K562 (cell line): ENCODE measurements at regions not wholly inside any gene's neighbourhood (a gene's known extent, or its start where the extent isn't known, plus 50 kb on each side); places are given as distances from the start of the nearest gene placed in this dataset.

Source experiments
- ATAC-seq: fragments of 200-7000 bp; cut with Tn5 transposase; 3 replicates; pipeline ENCODE4 v1.9.1; 2020; ENCODE audit warnings: moderate library complexity
- BruUV-seq: library from RNA; stranded (reverse); fragments of 400-500 nt; replicated peaks from 2 replicates; lab custom pipeline; 2021; lab: Mats Ljungman, UMichigan
- CTCF ChIA-PET: fragments of 300-600 bp; formaldehyde crosslinking; extraction: SDS; loops from one replicate; lab custom pipeline; 2021; ENCODE audit warnings: low intra/inter-chr PET ratio; lab: Yijun Ruan, JAX
- POLR2A ChIA-PET: fragments of 300-600, 350-650 bp; sonication (Branson Sonifier 250); formaldehyde crosslinking; extraction: SDS; loops from one replicate; lab custom pipeline; 2021; ENCODE audit warnings: antibody characterized with exemption, inconsistent platforms; lab: Yijun Ruan, JAX
- DNase-seq, 4 experiments: peaks; one replicate each; pipeline versions ENCODE4 v3.0.0 to v3.0.0-alpha.2; 2011 to 2018; ENCODE audit warnings: low spot score in 3 of 4, mixed read lengths in 3 of 4; ENCODE audit errors: extremely low read depth in 1 of 4
- FAIRE-seq: peaks from 2 replicates; lab custom pipeline; 2011; peaks lifted over from hg19 to GRCh38; lab: Jason Lieb, UNC
- H2AFZ ChIP-seq: 2 replicates; pipeline ENCODE4 v1.6.0; 2011; ENCODE audit warnings: low read depth, low read length, control low read depth, inconsistent platforms
- H3K27ac ChIP-seq: fragments of 200-600 bp; 3 replicates; pipeline ENCODE4 v1.8.0; 2011; ENCODE audit warnings: low read depth, mild to moderate bottlenecking, control low read depth, inconsistent platforms, low read length, moderate library complexity, mixed read lengths; ENCODE audit errors: extremely low read depth
- H3K27me3 ChIP-seq, 2 experiments: fragments of 300-600 bp in 1 of 2; 2 replicates in 1 of 2; 3 replicates in 1 of 2; pipeline versions ENCODE4 v1.6.0 to v1.8.0; 2011; ENCODE audit warnings: inconsistent platforms in 2 of 2, low read length in 2 of 2, mild to moderate bottlenecking in 1 of 2, mixed read lengths in 1 of 2, moderate library complexity in 1 of 2; ENCODE audit not compliant: control insufficient read depth in 2 of 2, insufficient read depth in 2 of 2
- H3K36me3 ChIP-seq: fragments of 300-600 bp; 3 replicates; pipeline ENCODE4 v1.8.0; 2011; ENCODE audit warnings: mild to moderate bottlenecking, low read length, inconsistent platforms; ENCODE audit not compliant: control insufficient read depth, insufficient read depth
- H3K4me1 ChIP-seq, 2 experiments: fragments of 200-600 bp in 1 of 2; replicated peaks in 1 of 2; 2 replicates in 1 of 2; 3 replicates in 1 of 2; pipeline versions ENCODE4 v1.5.1 to v1.8.0; 2011; ENCODE audit warnings: inconsistent platforms in 2 of 2, low read length in 2 of 2, mild to moderate bottlenecking in 1 of 2, mixed read lengths in 1 of 2, moderate library complexity in 1 of 2; ENCODE audit not compliant: control insufficient read depth in 2 of 2, insufficient read depth in 2 of 2
- H3K4me2 ChIP-seq: 2 replicates; pipeline ENCODE4 v1.6.1; 2011; ENCODE audit warnings: low read length, control low read depth, inconsistent platforms, mixed read lengths; ENCODE audit not compliant: insufficient read depth
- H3K4me3 ChIP-seq: fragments of 200-600 bp; sonication (generic), shearing (Covaris generic); 2 replicates; pipeline ENCODE4 v1.5.1; 2016; ENCODE audit warnings: control low read depth, inconsistent platforms
- H3K79me2 ChIP-seq: fragments of 200-600 bp; 3 replicates; pipeline ENCODE4 v1.8.0; 2011; ENCODE audit warnings: low read length, inconsistent platforms; ENCODE audit not compliant: control insufficient read depth, insufficient read depth
- H3K9ac ChIP-seq, 2 experiments: 2 replicates each; pipeline versions ENCODE4 v1.6.0 to v1.6.1; 2011; ENCODE audit warnings: low read depth in 2 of 2, low read length in 2 of 2, control low read depth in 1 of 2, inconsistent platforms in 1 of 2, mild to moderate bottlenecking in 1 of 2, mixed read lengths in 1 of 2; ENCODE audit not compliant: insufficient read depth in 1 of 2
- H3K9me1 ChIP-seq: one replicate; pipeline ENCODE4 v1.6.0; 2011; ENCODE audit warnings: inconsistent platforms, mild to moderate bottlenecking, low read length, moderate library complexity; ENCODE audit not compliant: control insufficient read depth, insufficient read depth
- H3K9me3 ChIP-seq: replicated peaks from 2 replicates; pipeline ENCODE4 v1.5.1; 2011; ENCODE audit warnings: low read depth, low read length, inconsistent platforms; ENCODE audit not compliant: control insufficient read depth, insufficient read depth
- H4K20me1 ChIP-seq: replicated peaks from 2 replicates; pipeline ENCODE4 v1.6.1; 2011; ENCODE audit warnings: low read length, inconsistent platforms, mixed read lengths; ENCODE audit not compliant: control insufficient read depth, insufficient read depth
- ERF ChIP-seq: fragments of 450-650 bp; formaldehyde crosslinking; IDR thresholded peaks from 2 replicates; pipeline ENCODE4 v1.4.0; 2020; ENCODE audit warnings: mild to moderate bottlenecking, mixed read lengths
- FOS ChIP-seq: IDR thresholded peaks from 3 replicates; pipeline ENCODE4 v1.6.1; 2011; ENCODE audit not compliant: insufficient read length; ENCODE audit errors: extremely low read depth
- FOXJ2 ChIP-seq: fragments of 200-800 bp; sonication (Bioruptor generic); IDR thresholded peaks from 2 replicates; pipeline ENCODE4 v1.6.1; 2016; ENCODE audit warnings: missing genetic modification characterization, missing compliant biosample characterization
- L3MBTL2 ChIP-seq: fragments of 450-650 bp; IDR thresholded peaks from 2 replicates; pipeline ENCODE4 v1.6.1; 2016; ENCODE audit warnings: mild to moderate bottlenecking, moderate library complexity
- MAZ ChIP-seq, 2 experiments: fragments of 450-650 bp in 1 of 2; sonication (generic) in 1 of 2; formaldehyde crosslinking; IDR thresholded peaks in 1 of 2; conservative IDR thresholded peaks in 1 of 2; 2 replicates each; pipeline versions ENCODE4 v1.4.0 to v1.5.0; 2020; ENCODE audit warnings: mild to moderate bottlenecking in 1 of 2, missing genetic modification reagents in 1 of 2
- NFE2 ChIP-seq: IDR thresholded peaks from 2 replicates; pipeline ENCODE4 v1.6.1; 2014; ENCODE audit warnings: antibody characterized with exemption, low read depth
- PTTG1 ChIP-seq: fragments of 450-650 bp; IDR thresholded peaks from 2 replicates; pipeline ENCODE4 v1.6.1; 2016; ENCODE audit warnings: low read depth, mild to moderate bottlenecking, missing genetic modification characterization, missing compliant biosample characterization
- SETDB1 ChIP-seq: IDR thresholded peaks from one replicate; pipeline ENCODE4 v1.6.1; 2012; ENCODE audit warnings: low read length, control low read depth, inconsistent platforms
- SMAD2 ChIP-seq: fragments of 150-350 bp; IDR thresholded peaks from 2 replicates; pipeline ENCODE4 v1.6.1; 2014; ENCODE audit warnings: low read depth, mild to moderate bottlenecking, low read length
- SMAD3 ChIP-seq: fragments of 450-650 bp; formaldehyde crosslinking; conservative IDR thresholded peaks from 2 replicates; pipeline ENCODE4 v1.4.0; 2020; ENCODE audit warnings: mild to moderate bottlenecking
- SP1 ChIP-seq: sonication (generic); formaldehyde crosslinking; IDR thresholded peaks from 2 replicates; pipeline ENCODE4 v1.8.1; 2022; ENCODE audit warnings: mild to moderate bottlenecking, missing genetic modification reagents
- TRIM24 ChIP-seq, 2 experiments: fragments of 450-650 bp; IDR thresholded peaks; 2 replicates each; pipeline ENCODE4 v1.6.1; 2016
- WHSC1 ChIP-seq: IDR thresholded peaks from one replicate; pipeline ENCODE4 v1.6.1; 2012; ENCODE audit warnings: low read length, control low read depth, inconsistent platforms
- WGBS: fragments of 100-300 bp; shearing (Covaris generic); methylation state at CpG from one replicate; pipeline ENCODE4 v1.1.6; 2016; ENCODE audit warnings: low coverage, mixed read lengths; ENCODE audit not compliant: insufficient coverage; ENCODE audit errors: missing lambda C conversion rate; 5-methylcytosine and 5-hydroxymethylcytosine counted together
- in situ Hi-C: fragments of 300-500 bp; cut with MboI; formaldehyde crosslinking; loops from 4 replicates; pipeline ENCODE4 v1.15.0; 2018; ENCODE audit warnings: inconsistent platforms, mixed read lengths
- intact Hi-C: fragments of 100-400 bp; cut with micrococcal nuclease; formaldehyde crosslinking; loops from 2 replicates; pipeline ENCODE4 v1.14.2; 2022
- TF ChIP-seq, protein P1 (sequence below): fragments of 450-650 bp; IDR thresholded peaks from 2 replicates; pipeline ENCODE4 v1.6.1; 2016; ENCODE audit warnings: low read depth

GRCh38 chr3:115415246-115415996, 207.9 kb upstream of the GAP43 start:
- ChIA-PET CTCF (interaction anchor here (0.6 kb wide), 1 partner anchor 347 kb away, joined by 3 read pairs; no protein-coding TSS in a partner anchor), POLR2A (no interaction called here)
- no peaks in the 10 kb centered on the region for H3K36me3 ChIP-seq
- DNase-seq (no peak), FAIRE-seq (no peak), ATAC-seq (no peak)
- H3K4me1 ChIP-seq, result no peaks in the 10 kb centered on the region
- no peak overlapping the region for H3K9ac ChIP-seq
- no peak overlapping the region for H3K4me2 ChIP-seq
- in situ Hi-C loops (no loop called here), intact Hi-C loops (no loop called here)
- no peaks in the 10 kb centered on the region for H3K9me1 ChIP-seq
- no TSS peak for BruUV-seq
- H2AFZ ChIP-seq, result no peak overlapping the region
- 4% methylated on average over 4 of the region's 4 CpGs for WGBS
- no peaks in the 10 kb centered on the region for H3K27me3 ChIP-seq
- H3K27ac ChIP-seq, result no peak overlapping the region
- H4K20me1 ChIP-seq, result no peaks in the 10 kb centered on the region
- H3K79me2 ChIP-seq, result no peaks in the 10 kb centered on the region
- H3K9me3 ChIP-seq, result no peaks in the 10 kb centered on the region
- no peak overlapping the region for H3K4me3 ChIP-seq
- no peak for TF ChIP-seq WHSC1
- no peak for TF ChIP-seq SMAD3 (CRISPR knock-in tag)
- no peak for TF ChIP-seq NFE2
- no peak for TF ChIP-seq SMAD2
- no peak for TF ChIP-seq MAZ (CRISPR knock-in tag; conservative IDR thresholded peaks at IDR 0.05 in 1 of 2, IDR thresholded peaks at IDR 0.05 in 1 of 2)
- no peak for TF ChIP-seq PTTG1 (tag)
- TF ChIP-seq, protein P1, sequence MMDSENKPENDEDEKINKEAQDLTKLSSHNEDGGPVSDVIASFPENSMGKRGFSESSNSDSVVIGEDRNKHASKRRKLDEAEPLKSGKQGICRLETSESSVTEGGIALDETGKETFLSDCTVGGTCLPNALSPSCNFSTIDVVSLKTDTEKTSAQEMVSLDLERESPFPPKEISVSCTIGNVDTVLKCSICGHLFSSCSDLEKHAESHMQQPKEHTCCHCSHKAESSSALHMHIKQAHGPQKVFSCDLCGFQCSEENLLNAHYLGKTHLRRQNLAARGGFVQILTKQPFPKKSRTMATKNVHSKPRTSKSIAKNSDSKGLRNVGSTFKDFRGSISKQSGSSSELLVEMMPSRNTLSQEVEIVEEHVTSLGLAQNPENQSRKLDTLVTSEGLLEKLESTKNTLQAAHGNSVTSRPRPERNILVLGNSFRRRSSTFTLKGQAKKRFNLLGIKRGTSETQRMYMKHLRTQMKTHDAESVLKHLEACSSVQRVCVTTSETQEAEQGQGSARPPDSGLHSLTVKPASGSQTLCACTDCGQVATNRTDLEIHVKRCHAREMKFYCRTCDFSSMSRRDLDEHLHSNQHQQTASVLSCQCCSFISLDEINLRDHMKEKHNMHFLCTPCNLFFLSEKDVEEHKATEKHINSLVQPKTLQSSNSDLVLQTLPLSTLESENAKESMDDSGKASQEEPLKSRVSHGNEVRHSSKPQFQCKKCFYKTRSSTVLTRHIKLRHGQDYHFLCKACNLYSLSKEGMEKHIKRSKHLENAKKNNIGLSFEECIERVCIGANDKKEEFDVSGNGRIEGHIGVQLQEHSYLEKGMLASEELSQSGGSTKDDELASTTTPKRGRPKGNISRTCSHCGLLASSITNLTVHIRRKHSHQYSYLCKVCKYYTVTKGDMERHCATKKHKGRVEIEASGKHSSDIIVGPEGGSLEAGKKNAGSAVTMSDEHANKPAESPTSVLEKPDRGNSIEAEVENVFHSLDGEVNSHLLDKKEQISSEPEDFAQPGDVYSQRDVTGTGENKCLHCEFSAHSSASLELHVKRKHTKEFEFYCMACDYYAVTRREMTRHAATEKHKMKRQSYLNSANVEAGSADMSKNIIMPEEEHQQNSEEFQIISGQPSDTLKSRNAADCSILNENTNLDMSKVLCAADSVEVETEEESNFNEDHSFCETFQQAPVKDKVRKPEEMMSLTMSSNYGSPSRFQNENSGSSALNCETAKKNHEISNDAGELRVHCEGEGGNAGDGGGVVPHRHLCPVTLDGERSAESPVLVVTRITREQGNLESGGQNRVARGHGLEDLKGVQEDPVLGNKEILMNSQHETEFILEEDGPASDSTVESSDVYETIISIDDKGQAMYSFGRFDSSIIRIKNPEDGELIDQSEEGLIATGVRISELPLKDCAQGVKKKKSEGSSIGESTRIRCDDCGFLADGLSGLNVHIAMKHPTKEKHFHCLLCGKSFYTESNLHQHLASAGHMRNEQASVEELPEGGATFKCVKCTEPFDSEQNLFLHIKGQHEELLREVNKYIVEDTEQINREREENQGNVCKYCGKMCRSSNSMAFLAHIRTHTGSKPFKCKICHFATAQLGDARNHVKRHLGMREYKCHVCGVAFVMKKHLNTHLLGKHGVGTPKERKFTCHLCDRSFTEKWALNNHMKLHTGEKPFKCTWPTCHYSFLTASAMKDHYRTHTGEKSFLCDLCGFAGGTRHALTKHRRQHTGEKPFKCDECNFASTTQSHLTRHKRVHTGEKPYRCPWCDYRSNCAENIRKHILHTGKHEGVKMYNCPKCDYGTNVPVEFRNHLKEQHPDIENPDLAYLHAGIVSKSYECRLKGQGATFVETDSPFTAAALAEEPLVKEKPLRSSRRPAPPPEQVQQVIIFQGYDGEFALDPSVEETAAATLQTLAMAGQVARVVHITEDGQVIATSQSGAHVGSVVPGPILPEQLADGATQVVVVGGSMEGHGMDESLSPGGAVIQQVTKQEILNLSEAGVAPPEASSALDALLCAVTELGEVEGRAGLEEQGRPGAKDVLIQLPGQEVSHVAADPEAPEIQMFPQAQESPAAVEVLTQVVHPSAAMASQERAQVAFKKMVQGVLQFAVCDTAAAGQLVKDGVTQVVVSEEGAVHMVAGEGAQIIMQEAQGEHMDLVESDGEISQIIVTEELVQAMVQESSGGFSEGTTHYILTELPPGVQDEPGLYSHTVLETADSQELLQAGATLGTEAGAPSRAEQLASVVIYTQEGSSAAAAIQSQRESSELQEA, result no peak
- TF ChIP-seq FOXJ2 (tag), result no peak
- no peak for TF ChIP-seq FOS
- no peak for TF ChIP-seq TRIM24 (IDR thresholded peaks at IDR 0.05)
- TF ChIP-seq ERF (CRISPR knock-in tag), result no peak
- no peak for TF ChIP-seq L3MBTL2
- TF ChIP-seq SP1 (CRISPR knock-in tag), result no peak
- no peak for TF ChIP-seq SETDB1
